GM12878 (cell line): ENCODE measurements at regions not wholly inside any gene's neighbourhood (a gene's known extent, or its start where the extent isn't known, plus 50 kb on each side); places are given as distances from the start of the nearest gene placed in this dataset.

ENCODE experiments used
- ATAC-seq: fragments of 200-7000 bp; cut with Tn5 transposase; 3 replicates; pipeline ENCODE4 v1.9.1; 2020; ENCODE audit warnings: mild to moderate bottlenecking, moderate library complexity
- BruUV-seq: library from RNA; stranded (reverse); fragments of 400-500 nt; replicated peaks from 2 replicates; lab custom pipeline; 2021; lab: Mats Ljungman, UMichigan
- CTCF ChIA-PET: fragments of 300-600 bp; sonication (Branson Sonifier 250); formaldehyde crosslinking; extraction: SDS; loops from one replicate; lab custom pipeline; 2021; ENCODE audit warnings: inconsistent platforms; lab: Yijun Ruan, JAX
- POLR2A ChIA-PET: fragments of 350-600 bp; formaldehyde crosslinking; extraction: SDS; loops from one replicate; lab custom pipeline; 2021; ENCODE audit warnings: inconsistent platforms; lab: Charles Lee
- RAD21 ChIA-PET: fragments of 300-600 bp; sonication (Branson Sonifier 250); formaldehyde crosslinking; loops from one replicate; lab custom pipeline; 2023; ENCODE audit warnings: antibody characterized with exemption; ENCODE audit not compliant: unreplicated experiment; lab: Charles Lee
- SMC1A ChIA-PET: fragments of 300-600 bp; sonication (Branson Sonifier 250); formaldehyde crosslinking; loops from one replicate; lab custom pipeline; 2023; ENCODE audit not compliant: unreplicated experiment, uncharacterized antibody; lab: Charles Lee
- DNase-seq: peaks from one replicate; pipeline ENCODE4 v3.0.0-alpha.2; 2011; ENCODE audit warnings: low read depth, low spot score
- FAIRE-seq: peaks from 3 replicates; lab custom pipeline; 2011; peaks lifted over from hg19 to GRCh38; lab: Jason Lieb, UNC
- H2AFZ ChIP-seq: 2 replicates; pipeline ENCODE4 v1.6.0; 2011; ENCODE audit warnings: low read depth, low read length, control low read depth; ENCODE audit not compliant: control insufficient read depth
- H3K27ac ChIP-seq: 2 replicates; pipeline ENCODE4 v1.5.1; 2011; ENCODE audit warnings: control low read depth; ENCODE audit not compliant: control insufficient read depth, insufficient read depth
- H3K27me3 ChIP-seq, 2 experiments: replicated peaks in 1 of 2; 2 replicates each; pipeline versions ENCODE4 v1.6.0 to v1.6.1; 2011; ENCODE audit warnings: low read length in 1 of 2; ENCODE audit not compliant: control insufficient read depth in 2 of 2, insufficient read depth in 2 of 2
- H3K36me3 ChIP-seq, 2 experiments: 2 replicates each; pipeline ENCODE4 v1.5.1; 2011; ENCODE audit warnings: low read length in 1 of 2; ENCODE audit not compliant: control insufficient read depth in 2 of 2, insufficient read depth in 2 of 2
- H3K4me1 ChIP-seq: 2 replicates; pipeline ENCODE4 v1.6.1; 2011; ENCODE audit warnings: mild to moderate bottlenecking, low read length, moderate library complexity, mixed read lengths; ENCODE audit not compliant: control insufficient read depth, insufficient read depth
- H3K4me2 ChIP-seq: 2 replicates; pipeline ENCODE4 v1.6.0; 2011; ENCODE audit warnings: control low read depth; ENCODE audit not compliant: control insufficient read depth, insufficient read depth
- H3K4me3 ChIP-seq: fragments of 200-600 bp; sonication (generic); 2 replicates; pipeline ENCODE4 v1.5.1; 2016
- H3K79me2 ChIP-seq: 2 replicates; pipeline ENCODE4 v1.6.0; 2011; ENCODE audit warnings: low read length; ENCODE audit not compliant: control insufficient read depth, insufficient read depth
- H3K9ac ChIP-seq: 2 replicates; pipeline ENCODE4 v1.8.0; 2011; ENCODE audit warnings: low read length, control low read depth, mixed read lengths; ENCODE audit not compliant: control insufficient read depth, insufficient read depth
- H3K9me3 ChIP-seq: replicated peaks from 3 replicates; pipeline ENCODE4 v1.5.1; 2011; ENCODE audit warnings: mild to moderate bottlenecking, low read length; ENCODE audit not compliant: control insufficient read depth, insufficient read depth
- H4K20me1 ChIP-seq: 2 replicates; pipeline ENCODE4 v1.6.0; 2011; ENCODE audit not compliant: control insufficient read depth, insufficient read depth
- CHD4 ChIP-seq: fragments of 200-600 bp; sonication (generic); IDR thresholded peaks from 2 replicates; pipeline ENCODE4 v1.6.1; 2016; ENCODE audit warnings: mild to moderate bottlenecking
- FOXM1 ChIP-seq: IDR thresholded peaks from 2 replicates; pipeline ENCODE4 v1.6.1; 2012; ENCODE audit warnings: low read depth, mild to moderate bottlenecking, inconsistent platforms, low read length, moderate library complexity
- KAT2A ChIP-seq: conservative IDR thresholded peaks from 2 replicates; pipeline ENCODE4 v1.6.1; 2011; ENCODE audit warnings: low read depth, low read length; ENCODE audit not compliant: control insufficient read depth
- KLF5 ChIP-seq: fragments of 450-650 bp; IDR thresholded peaks from 2 replicates; pipeline ENCODE4 v1.6.1; 2014; ENCODE audit warnings: mild to moderate bottlenecking; ENCODE audit not compliant: partially characterized antibody
- STAT1 ChIP-seq: fragments of 450-650 bp; conservative IDR thresholded peaks from 2 replicates; pipeline ENCODE4 v1.6.1; 2014; ENCODE audit warnings: antibody characterized with exemption, mild to moderate bottlenecking
- TBL1XR1 ChIP-seq: IDR thresholded peaks from 2 replicates; pipeline ENCODE4 v1.6.1; 2012; ENCODE audit warnings: low read depth, low read length, improper control_type of control experiment
- WGBS: methylation state at CpG from one replicate; pipeline ENCODE4 v1.1.6; 2016; ENCODE audit warnings: low lambda C conversion rate; ENCODE audit not compliant: insufficient replicate concordance, insufficient coverage; ENCODE audit errors: missing lambda C conversion rate; 5-methylcytosine and 5-hydroxymethylcytosine counted together
- in situ Hi-C: fragments of 300-500 bp; cut with MboI; formaldehyde crosslinking; loops from 9 replicates; pipeline ENCODE4 v1.14.3; 2018; ENCODE audit warnings: mixed read lengths
- intact Hi-C: fragments of 100-400 bp; cut with micrococcal nuclease; formaldehyde crosslinking; loops from one replicate; pipeline ENCODE4 v1.14.2; 2022; ENCODE audit not compliant: unreplicated experiment
- TF ChIP-seq, protein P1 (sequence below): IDR thresholded peaks from 2 replicates; pipeline ENCODE4 v1.6.1; 2012; ENCODE audit warnings: low read depth, low read length, improper control_type of control experiment
- TF ChIP-seq, protein P2 (sequence below): fragments of 450-650 bp; conservative IDR thresholded peaks from 2 replicates; pipeline ENCODE4 v1.6.1; 2017; ENCODE audit warnings: mild to moderate bottlenecking, moderate library complexity
- TF ChIP-seq, protein P3 (sequence below): fragments of 450-650 bp; formaldehyde crosslinking; IDR thresholded peaks from 2 replicates; pipeline ENCODE4 v1.5.0; 2022; ENCODE audit warnings: mild to moderate bottlenecking, missing genetic modification characterization
- TF ChIP-seq, protein P4 (sequence below): fragments of 450-650 bp; formaldehyde crosslinking; IDR thresholded peaks from 2 replicates; pipeline ENCODE4 v1.4.0; 2020; ENCODE audit warnings: mild to moderate bottlenecking, moderate library complexity

DNA sequence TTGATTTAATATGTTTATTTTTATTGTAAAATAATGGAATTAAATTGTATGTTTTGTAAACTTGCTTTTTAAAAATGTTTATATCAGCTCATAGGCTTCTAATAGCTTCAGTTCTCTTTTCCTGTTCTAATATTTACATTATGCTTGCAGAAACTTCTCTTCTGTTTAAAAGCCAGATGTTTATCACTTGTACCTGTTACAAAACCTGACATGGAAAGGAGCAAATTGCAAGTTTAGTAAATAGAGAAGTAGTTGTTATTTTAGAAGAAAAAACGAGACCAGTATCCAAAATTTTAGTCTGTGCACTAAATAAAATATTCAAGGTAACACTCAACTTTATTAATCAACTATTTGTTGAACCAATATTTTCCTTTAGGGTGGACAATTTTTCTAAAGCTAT, 69.4 kb upstream of the GUCY1A1 start:
- H3K36me3 ChIP-seq = no peaks in the 10 kb centered on the region
- no peaks in the 10 kb centered on the region for H3K9me3 ChIP-seq
- no peak overlapping the region for H3K27ac ChIP-seq
- no peaks in the 10 kb centered on the region for H3K79me2 ChIP-seq
- ATAC-seq (no peak), FAIRE-seq (no peak), DNase-seq (no peak)
- H3K4me1 ChIP-seq = no peaks in the 10 kb centered on the region
- ChIA-PET POLR2A (no interaction called here), RAD21 (interaction anchor here (0.9 to 1.8 kb wide), 4 partner anchors 19 to 190 kb away, joined by 3 to 5 read pairs (median 4); no protein-coding TSS in a partner anchor), CTCF (interaction anchor here (0.6 kb wide), 2 partner anchors 221 to 224 kb away, joined by 3 read pairs; no protein-coding TSS in a partner anchor), SMC1A (interaction anchor here (0.6 to 1.6 kb wide), 7 partner anchors 9 to 192 kb away, joined by 3 to 6 read pairs (median 3); no protein-coding TSS in a partner anchor)
- 0% methylated on average over 1 of the region's 1 CpG for WGBS
- in situ Hi-C loops = no loop called here
- intact Hi-C loops = no loop called here
- H3K4me2 ChIP-seq = no peak overlapping the region
- H2AFZ ChIP-seq = no peak overlapping the region
- no peaks in the 10 kb centered on the region; the same call in 1 of the 2 replicates for H4K20me1 ChIP-seq
- no peak overlapping the region for H3K4me3 ChIP-seq
- TF ChIP-seq STAT1 (no peak), CHD4 (no peak), TBL1XR1 (no peak), FOXM1 (no peak), KAT2A (no peak), KLF5 (no peak)
- TF ChIP-seq, protein P1, sequence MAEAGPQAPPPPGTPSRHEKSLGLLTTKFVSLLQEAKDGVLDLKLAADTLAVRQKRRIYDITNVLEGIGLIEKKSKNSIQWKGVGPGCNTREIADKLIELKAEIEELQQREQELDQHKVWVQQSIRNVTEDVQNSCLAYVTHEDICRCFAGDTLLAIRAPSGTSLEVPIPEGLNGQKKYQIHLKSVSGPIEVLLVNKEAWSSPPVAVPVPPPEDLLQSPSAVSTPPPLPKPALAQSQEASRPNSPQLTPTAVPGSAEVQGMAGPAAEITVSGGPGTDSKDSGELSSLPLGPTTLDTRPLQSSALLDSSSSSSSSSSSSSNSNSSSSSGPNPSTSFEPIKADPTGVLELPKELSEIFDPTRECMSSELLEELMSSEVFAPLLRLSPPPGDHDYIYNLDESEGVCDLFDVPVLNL = no peak
- TF ChIP-seq, protein P2, sequence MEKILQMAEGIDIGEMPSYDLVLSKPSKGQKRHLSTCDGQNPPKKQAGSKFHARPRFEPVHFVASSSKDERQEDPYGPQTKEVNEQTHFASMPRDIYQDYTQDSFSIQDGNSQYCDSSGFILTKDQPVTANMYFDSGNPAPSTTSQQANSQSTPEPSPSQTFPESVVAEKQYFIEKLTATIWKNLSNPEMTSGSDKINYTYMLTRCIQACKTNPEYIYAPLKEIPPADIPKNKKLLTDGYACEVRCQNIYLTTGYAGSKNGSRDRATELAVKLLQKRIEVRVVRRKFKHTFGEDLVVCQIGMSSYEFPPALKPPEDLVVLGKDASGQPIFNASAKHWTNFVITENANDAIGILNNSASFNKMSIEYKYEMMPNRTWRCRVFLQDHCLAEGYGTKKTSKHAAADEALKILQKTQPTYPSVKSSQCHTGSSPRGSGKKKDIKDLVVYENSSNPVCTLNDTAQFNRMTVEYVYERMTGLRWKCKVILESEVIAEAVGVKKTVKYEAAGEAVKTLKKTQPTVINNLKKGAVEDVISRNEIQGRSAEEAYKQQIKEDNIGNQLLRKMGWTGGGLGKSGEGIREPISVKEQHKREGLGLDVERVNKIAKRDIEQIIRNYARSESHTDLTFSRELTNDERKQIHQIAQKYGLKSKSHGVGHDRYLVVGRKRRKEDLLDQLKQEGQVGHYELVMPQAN = no peak
- TF ChIP-seq, protein P3, sequence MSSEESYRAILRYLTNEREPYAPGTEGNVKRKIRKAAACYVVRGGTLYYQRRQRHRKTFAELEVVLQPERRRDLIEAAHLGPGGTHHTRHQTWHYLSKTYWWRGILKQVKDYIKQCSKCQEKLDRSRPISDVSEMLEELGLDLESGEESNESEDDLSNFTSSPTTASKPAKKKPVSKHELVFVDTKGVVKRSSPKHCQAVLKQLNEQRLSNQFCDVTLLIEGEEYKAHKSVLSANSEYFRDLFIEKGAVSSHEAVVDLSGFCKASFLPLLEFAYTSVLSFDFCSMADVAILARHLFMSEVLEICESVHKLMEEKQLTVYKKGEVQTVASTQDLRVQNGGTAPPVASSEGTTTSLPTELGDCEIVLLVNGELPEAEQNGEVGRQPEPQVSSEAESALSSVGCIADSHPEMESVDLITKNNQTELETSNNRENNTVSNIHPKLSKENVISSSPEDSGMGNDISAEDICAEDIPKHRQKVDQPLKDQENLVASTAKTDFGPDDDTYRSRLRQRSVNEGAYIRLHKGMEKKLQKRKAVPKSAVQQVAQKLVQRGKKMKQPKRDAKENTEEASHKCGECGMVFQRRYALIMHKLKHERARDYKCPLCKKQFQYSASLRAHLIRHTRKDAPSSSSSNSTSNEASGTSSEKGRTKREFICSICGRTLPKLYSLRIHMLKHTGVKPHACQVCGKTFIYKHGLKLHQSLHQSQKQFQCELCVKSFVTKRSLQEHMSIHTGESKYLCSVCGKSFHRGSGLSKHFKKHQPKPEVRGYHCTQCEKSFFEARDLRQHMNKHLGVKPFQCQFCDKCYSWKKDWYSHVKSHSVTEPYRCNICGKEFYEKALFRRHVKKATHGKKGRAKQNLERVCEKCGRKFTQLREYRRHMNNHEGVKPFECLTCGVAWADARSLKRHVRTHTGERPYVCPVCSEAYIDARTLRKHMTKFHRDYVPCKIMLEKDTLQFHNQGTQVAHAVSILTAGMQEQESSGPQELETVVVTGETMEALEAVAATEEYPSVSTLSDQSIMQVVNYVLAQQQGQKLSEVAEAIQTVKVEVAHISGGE (CRISPR knock-in tag) = no peak
- TF ChIP-seq, protein P4, sequence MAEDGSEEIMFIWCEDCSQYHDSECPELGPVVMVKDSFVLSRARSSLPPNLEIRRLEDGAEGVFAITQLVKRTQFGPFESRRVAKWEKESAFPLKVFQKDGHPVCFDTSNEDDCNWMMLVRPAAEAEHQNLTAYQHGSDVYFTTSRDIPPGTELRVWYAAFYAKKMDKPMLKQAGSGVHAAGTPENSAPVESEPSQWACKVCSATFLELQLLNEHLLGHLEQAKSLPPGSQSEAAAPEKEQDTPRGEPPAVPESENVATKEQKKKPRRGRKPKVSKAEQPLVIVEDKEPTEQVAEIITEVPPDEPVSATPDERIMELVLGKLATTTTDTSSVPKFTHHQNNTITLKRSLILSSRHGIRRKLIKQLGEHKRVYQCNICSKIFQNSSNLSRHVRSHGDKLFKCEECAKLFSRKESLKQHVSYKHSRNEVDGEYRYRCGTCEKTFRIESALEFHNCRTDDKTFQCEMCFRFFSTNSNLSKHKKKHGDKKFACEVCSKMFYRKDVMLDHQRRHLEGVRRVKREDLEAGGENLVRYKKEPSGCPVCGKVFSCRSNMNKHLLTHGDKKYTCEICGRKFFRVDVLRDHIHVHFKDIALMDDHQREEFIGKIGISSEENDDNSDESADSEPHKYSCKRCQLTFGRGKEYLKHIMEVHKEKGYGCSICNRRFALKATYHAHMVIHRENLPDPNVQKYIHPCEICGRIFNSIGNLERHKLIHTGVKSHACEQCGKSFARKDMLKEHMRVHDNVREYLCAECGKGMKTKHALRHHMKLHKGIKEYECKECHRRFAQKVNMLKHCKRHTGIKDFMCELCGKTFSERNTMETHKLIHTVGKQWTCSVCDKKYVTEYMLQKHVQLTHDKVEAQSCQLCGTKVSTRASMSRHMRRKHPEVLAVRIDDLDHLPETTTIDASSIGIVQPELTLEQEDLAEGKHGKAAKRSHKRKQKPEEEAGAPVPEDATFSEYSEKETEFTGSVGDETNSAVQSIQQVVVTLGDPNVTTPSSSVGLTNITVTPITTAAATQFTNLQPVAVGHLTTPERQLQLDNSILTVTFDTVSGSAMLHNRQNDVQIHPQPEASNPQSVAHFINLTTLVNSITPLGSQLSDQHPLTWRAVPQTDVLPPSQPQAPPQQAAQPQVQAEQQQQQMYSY = no peak
- no peaks in the 10 kb centered on the region; a peak in 1 of 4 replicates for H3K27me3 ChIP-seq
- H3K9ac ChIP-seq = no peak overlapping the region
- BruUV-seq = no TSS peak
